Suprapubic skin (tissue), 4 donors: ENCODE measurements at regions not wholly inside any gene's neighbourhood (a gene's known extent, or its start where the extent isn't known, plus 50 kb on each side); places are given as distances from the start of the nearest gene placed in this dataset.

Experiments used
- DNase-seq, 2 donors: peaks; one replicate each; pipeline ENCODE4 v3.0.0-alpha.2; 2019; ENCODE audit warnings: low spot score in 2 of 2
- H3K27ac ChIP-seq: fragments of 200-600 bp; sonication (generic); one replicate; pipeline ENCODE4 v1.5.1; 2019
- H3K27me3 ChIP-seq: fragments of 200-600 bp; sonication (generic); one replicate; pipeline ENCODE4 v1.5.1; 2019
- H3K36me3 ChIP-seq: fragments of 200-600 bp; sonication (generic); one replicate; pipeline ENCODE4 v1.5.1; 2019
- H3K4me1 ChIP-seq: fragments of 200-600 bp; sonication (generic); one replicate; pipeline ENCODE4 v1.5.1; 2019
- H3K4me3 ChIP-seq: fragments of 200-600 bp; sonication (generic); one replicate; pipeline ENCODE4 v1.5.1; 2019; ENCODE audit warnings: mild to moderate bottlenecking
- H3K9me3 ChIP-seq: fragments of 200-600 bp; sonication (generic); one replicate; pipeline ENCODE4 v1.5.1; 2019
- EP300 ChIP-seq: sonication (generic); formaldehyde crosslinking; IDR thresholded peaks from one replicate; pipeline ENCODE4 v1.6.1; 2017; ENCODE audit warnings: antibody characterized with exemption
- POLR2A ChIP-seq, 2 donors: fragments of 450-650 bp; IDR thresholded peaks; one replicate each; pipeline ENCODE4 v1.6.1; 2017; ENCODE audit warnings: antibody characterized with exemption in 2 of 2, mild to moderate bottlenecking in 2 of 2, moderate library complexity in 2 of 2
- POLR2AphosphoS5 ChIP-seq, 3 donors: sonication (generic); formaldehyde crosslinking; IDR thresholded peaks; one replicate each; pipeline ENCODE4 v1.6.1; 2017; ENCODE audit warnings: antibody characterized with exemption in 3 of 3
- WGBS: methylation state at CpG from one replicate; pipeline ENCODE4 v1.1.5; 2018; 5-methylcytosine and 5-hydroxymethylcytosine counted together
- TF ChIP-seq, protein P1 (sequence below), 2 donors: fragments of 200-600 bp in 1 of 2; fragments of 450-650 bp in 1 of 2; sonication (generic) in 1 of 2; IDR thresholded peaks; one replicate each; pipeline ENCODE4 v1.5.1; 2016 to 2019; ENCODE audit warnings: antibody characterized with exemption in 2 of 2, mild to moderate bottlenecking in 1 of 2, moderate library complexity in 1 of 2

DNA sequence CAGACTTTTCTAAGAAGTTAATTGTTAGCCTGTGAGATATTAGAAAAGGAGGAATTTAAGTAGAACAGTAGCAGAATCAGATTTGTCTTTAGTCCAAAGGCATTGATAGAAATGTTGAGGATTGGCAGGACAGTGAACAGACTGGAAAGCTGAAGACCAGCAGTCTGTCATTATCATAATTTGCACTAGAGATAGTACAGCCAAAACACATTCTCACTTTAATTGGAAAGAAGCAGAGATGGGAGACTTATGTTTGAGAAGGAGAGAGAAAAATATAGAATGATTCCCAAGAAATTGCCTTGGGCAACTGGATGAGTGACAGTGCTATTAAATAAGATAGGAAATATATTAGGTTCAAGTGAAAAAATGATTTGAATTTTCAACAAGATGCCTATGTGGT lies 755.5 kb downstream of the SLITRK5 start:
- TF ChIP-seq, protein P1, sequence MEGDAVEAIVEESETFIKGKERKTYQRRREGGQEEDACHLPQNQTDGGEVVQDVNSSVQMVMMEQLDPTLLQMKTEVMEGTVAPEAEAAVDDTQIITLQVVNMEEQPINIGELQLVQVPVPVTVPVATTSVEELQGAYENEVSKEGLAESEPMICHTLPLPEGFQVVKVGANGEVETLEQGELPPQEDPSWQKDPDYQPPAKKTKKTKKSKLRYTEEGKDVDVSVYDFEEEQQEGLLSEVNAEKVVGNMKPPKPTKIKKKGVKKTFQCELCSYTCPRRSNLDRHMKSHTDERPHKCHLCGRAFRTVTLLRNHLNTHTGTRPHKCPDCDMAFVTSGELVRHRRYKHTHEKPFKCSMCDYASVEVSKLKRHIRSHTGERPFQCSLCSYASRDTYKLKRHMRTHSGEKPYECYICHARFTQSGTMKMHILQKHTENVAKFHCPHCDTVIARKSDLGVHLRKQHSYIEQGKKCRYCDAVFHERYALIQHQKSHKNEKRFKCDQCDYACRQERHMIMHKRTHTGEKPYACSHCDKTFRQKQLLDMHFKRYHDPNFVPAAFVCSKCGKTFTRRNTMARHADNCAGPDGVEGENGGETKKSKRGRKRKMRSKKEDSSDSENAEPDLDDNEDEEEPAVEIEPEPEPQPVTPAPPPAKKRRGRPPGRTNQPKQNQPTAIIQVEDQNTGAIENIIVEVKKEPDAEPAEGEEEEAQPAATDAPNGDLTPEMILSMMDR (IDR thresholded peaks at IDR 0.05), result no peak
- TF ChIP-seq EP300 (no peak), POLR2AphosphoS5 (IDR thresholded peaks at IDR 0.05) (no peak), POLR2A (IDR thresholded peaks at IDR 0.05) (no peak)

DNA sequence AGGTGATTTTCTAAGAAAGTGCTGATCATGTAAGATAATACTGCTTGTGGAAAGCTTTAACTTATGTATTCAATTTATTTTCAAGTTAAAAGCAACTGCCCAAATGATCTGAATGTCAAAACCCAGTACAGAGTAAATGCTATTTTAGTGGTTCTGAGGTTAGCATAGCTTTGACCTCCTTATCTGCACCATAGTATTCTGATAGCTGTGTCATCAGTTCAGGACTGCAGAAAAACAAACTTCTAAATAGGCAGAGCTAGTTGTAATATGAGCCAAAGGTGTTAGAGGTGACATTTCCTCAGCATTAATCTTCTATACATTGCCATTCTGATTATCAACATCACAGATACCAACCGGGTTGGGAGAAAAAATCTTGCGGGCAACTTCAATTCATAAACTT lies 758.7 kb downstream of the SLITRK5 start:
- Histone ChIP-seq H3K36me3 (no peaks in the 10 kb centered on the region), H3K27ac (no peak overlapping the region), H3K4me1 (no peaks in the 10 kb centered on the region), H3K4me3 (no peak overlapping the region), H3K27me3 (no peaks in the 10 kb centered on the region), H3K9me3 (no peaks in the 10 kb centered on the region)
- no peak for DNase-seq
- no peak for TF ChIP-seq POLR2A (IDR thresholded peaks at IDR 0.05)
- 74% methylated on average over 2 of the region's 2 CpGs for WGBS

More for the DNA sequence above, 755.5 kb downstream of the SLITRK5 start:
- no peaks in the 10 kb centered on the region for H3K9me3 ChIP-seq
- no peak for DNase-seq
- H3K4me1 ChIP-seq, result no peaks in the 10 kb centered on the region
- H3K4me3 ChIP-seq, result no peak overlapping the region
- no peak overlapping the region for H3K27ac ChIP-seq
- H3K36me3 ChIP-seq, result no peaks in the 10 kb centered on the region
- H3K27me3 ChIP-seq, result no peaks in the 10 kb centered on the region

DNA sequence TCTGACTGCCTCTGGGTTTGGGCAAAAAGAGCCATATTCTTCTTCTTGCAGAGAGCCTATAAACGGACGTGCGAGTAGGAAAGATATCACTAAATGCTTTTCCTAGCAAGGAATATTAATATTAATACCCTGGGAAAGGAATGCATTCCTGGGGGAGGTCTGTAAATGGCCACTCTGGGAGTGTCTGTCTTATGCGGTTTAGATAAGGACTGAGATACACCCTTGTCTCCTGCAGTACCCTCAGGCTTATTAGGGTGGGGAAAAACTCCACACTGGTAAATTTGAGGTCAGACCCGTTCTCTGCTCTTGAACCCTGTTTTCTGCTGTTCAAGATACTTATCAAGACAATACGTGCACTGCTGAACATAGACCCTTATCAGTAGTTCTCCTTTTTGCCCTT lies 763.8 kb downstream of the SLITRK5 start:
- H3K4me3 ChIP-seq, result no peak overlapping the region
- 87% methylated on average over 6 of the region's 6 CpGs for WGBS
- H3K9me3 ChIP-seq, result no peaks in the 10 kb centered on the region
- H3K27me3 ChIP-seq, result no peaks in the 10 kb centered on the region
- no peak for DNase-seq
- H3K36me3 ChIP-seq, result no peaks in the 10 kb centered on the region
- no peak for TF ChIP-seq EP300
- no peak for TF ChIP-seq POLR2A (IDR thresholded peaks at IDR 0.05)
- no peak for TF ChIP-seq POLR2AphosphoS5 (IDR thresholded peaks at IDR 0.05)
- TF ChIP-seq, protein P1 (IDR thresholded peaks at IDR 0.05), result no peak
- H3K4me1 ChIP-seq, result no peaks in the 10 kb centered on the region
- H3K27ac ChIP-seq, result no peak overlapping the region

DNA sequence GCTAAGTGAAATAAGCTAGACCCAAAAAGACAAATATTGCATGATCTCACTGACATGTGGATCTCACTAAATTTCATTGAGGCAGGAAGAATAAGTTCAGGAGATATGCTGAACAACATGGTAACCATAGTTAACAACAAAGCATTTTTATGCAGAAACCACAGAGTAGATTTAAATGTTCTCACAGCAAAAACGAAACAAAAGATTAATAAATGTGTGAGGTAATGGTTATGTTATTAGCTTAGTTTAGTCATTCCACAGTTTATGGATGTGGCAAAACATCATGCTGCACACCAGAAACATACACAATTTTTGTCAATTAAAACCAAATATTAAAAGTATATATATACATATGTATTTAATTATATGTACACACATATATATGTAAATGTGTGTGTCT lies 765.8 kb downstream of the SLITRK5 start:
- Histone ChIP-seq H3K4me1 (no peaks in the 10 kb centered on the region), H3K27me3 (no peaks in the 10 kb centered on the region), H3K27ac (no peak overlapping the region), H3K9me3 (no peaks in the 10 kb centered on the region), H3K4me3 (no peak overlapping the region), H3K36me3 (no peaks in the 10 kb centered on the region)
- DNase-seq, result no peak
- WGBS, result 61% methylated on average over 1 of the region's 1 CpG
- TF ChIP-seq EP300 (no peak), POLR2A (IDR thresholded peaks at IDR 0.05) (no peak), POLR2AphosphoS5 (IDR thresholded peaks at IDR 0.05) (no peak)
- TF ChIP-seq, protein P1 (IDR thresholded peaks at IDR 0.05), result no peak

DNA sequence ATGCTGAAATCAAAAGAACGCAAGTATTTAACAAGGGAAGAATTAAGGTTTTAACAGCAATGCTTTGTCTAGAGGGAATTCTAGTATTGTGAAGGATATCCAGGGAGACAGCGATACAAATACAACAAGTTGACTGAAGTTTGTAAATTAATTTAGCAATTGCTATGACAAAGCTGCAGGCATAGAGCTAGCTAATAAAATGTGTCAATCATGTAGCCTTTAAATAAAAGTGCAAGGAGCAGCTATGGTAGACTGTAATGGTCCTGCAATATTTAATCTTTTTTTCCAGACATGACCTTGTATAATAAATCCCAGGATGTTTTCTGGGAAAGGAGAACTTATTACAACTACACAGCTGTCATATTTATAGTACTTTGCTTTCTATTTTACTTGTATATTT lies 779.3 kb downstream of the SLITRK5 start:
- no peak for TF ChIP-seq POLR2AphosphoS5 (IDR thresholded peaks at IDR 0.05)
- TF ChIP-seq EP300, result no peak
- TF ChIP-seq, protein P1 (IDR thresholded peaks at IDR 0.05), result no peak
- TF ChIP-seq POLR2A (IDR thresholded peaks at IDR 0.05), result no peak
- H3K4me1 ChIP-seq, result no peaks in the 10 kb centered on the region
- H3K36me3 ChIP-seq, result no peaks in the 10 kb centered on the region
- no peak for DNase-seq
- H3K27ac ChIP-seq, result no peak overlapping the region
- H3K9me3 ChIP-seq, result no peaks in the 10 kb centered on the region
- H3K4me3 ChIP-seq, result no peak overlapping the region
- no peaks in the 10 kb centered on the region for H3K27me3 ChIP-seq
- WGBS, result 63% methylated on average over 2 of the region's 2 CpGs

DNA sequence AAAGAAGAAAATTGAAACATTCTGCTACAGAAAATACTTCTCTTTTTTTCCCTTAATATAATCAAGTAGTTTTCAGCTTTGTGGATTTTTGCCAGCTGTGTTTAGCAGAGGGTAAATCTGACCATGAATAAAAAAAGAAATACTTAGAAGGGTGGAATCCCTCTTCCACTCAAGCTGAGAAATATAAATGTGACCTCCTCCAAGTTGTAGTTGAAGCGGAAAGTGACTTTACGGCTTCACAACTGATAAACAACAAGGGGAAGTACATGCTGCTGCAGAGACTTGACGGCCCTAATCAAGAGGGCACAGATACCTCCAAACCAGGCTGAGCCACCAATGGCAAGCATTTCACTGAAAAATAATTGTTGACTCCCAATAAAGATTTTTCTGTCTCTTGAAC lies 785.0 kb downstream of the SLITRK5 start:
- Histone ChIP-seq H3K9me3 (no peaks in the 10 kb centered on the region), H3K27ac (no peak overlapping the region), H3K4me3 (no peak overlapping the region), H3K36me3 (no peaks in the 10 kb centered on the region), H3K4me1 (no peaks in the 10 kb centered on the region), H3K27me3 (no peaks in the 10 kb centered on the region)
- no peak for DNase-seq
- 33% methylated on average over 3 of the region's 3 CpGs for WGBS
- TF ChIP-seq POLR2AphosphoS5 (IDR thresholded peaks at IDR 0.05) (no peak), POLR2A (IDR thresholded peaks at IDR 0.05) (no peak), EP300 (no peak)
- TF ChIP-seq, protein P1 (IDR thresholded peaks at IDR 0.05), result no peak
